Neuronal stem cell (in vitro differentiated cells): ENCODE measurements at regions not wholly inside any gene's neighbourhood (a gene's known extent, or its start where the extent isn't known, plus 50 kb on each side); places are given as distances from the start of the nearest gene placed in this dataset.
"Not testable (repeated sequence)": the region's sequence is repeated elsewhere in the genome, so short reads cannot be mapped to it uniquely, and the experiment has no call there.

Experiments used
- DNase-seq: peaks from one replicate; pipeline ENCODE4 v3.0.0-alpha.2; 2013; ENCODE audit warnings: low spot score
- H2AFZ ChIP-seq: one replicate; pipeline ENCODE4 v1.6.1; 2013; ENCODE audit warnings: mild to moderate bottlenecking, low read length, inconsistent platforms
- H2AK5ac ChIP-seq: 2 replicates; pipeline ENCODE4 v1.6.1; 2013; ENCODE audit warnings: low read depth, mild to moderate bottlenecking, inconsistent platforms, low read length, moderate library complexity, mixed read lengths
- H2BK120ac ChIP-seq: 2 replicates; pipeline ENCODE4 v1.6.1; 2013; ENCODE audit warnings: low read depth, mild to moderate bottlenecking, inconsistent platforms, low read length, moderate library complexity, mixed read lengths
- H2BK12ac ChIP-seq: one replicate; pipeline ENCODE4 v1.6.1; 2013; ENCODE audit warnings: low read length, inconsistent platforms
- H2BK15ac ChIP-seq: 2 replicates; pipeline ENCODE4 v1.6.1; 2013; ENCODE audit warnings: mild to moderate bottlenecking, low read length, inconsistent platforms, mixed read lengths
- H2BK5ac ChIP-seq: one replicate; pipeline ENCODE4 v1.6.1; 2013; ENCODE audit warnings: inconsistent platforms, mild to moderate bottlenecking, low read length, moderate library complexity
- H3K14ac ChIP-seq: one replicate; pipeline ENCODE4 v1.6.1; 2013; ENCODE audit warnings: low read length, inconsistent platforms
- H3K18ac ChIP-seq: 2 replicates; pipeline ENCODE4 v1.6.1; 2013; ENCODE audit warnings: low read length, inconsistent platforms
- H3K23ac ChIP-seq: 2 replicates; pipeline ENCODE4 v1.6.1; 2013; ENCODE audit warnings: low read depth, mild to moderate bottlenecking, mixed read lengths, low read length, inconsistent platforms; ENCODE audit not compliant: poor library complexity
- H3K27ac ChIP-seq: replicated peaks from 3 replicates; pipeline ENCODE4 v1.5.1; 2013; ENCODE audit warnings: low read length, inconsistent platforms
- H3K27me3 ChIP-seq, 3 experiments: 2 replicates each; pipeline ENCODE4 v1.6.1; 2013; ENCODE audit warnings: low read length in 3 of 3, mild to moderate bottlenecking in 2 of 3, inconsistent platforms in 1 of 3, low read depth in 1 of 3, mixed read lengths in 1 of 3, moderate library complexity in 1 of 3; ENCODE audit not compliant: control insufficient read depth in 3 of 3, insufficient read depth in 3 of 3
- H3K36me3 ChIP-seq, 2 donors: replicated peaks in 1 of 2; 2 replicates each; pipeline ENCODE4 v1.6.1; 2013; ENCODE audit warnings: low read length in 2 of 2; ENCODE audit not compliant: control insufficient read depth in 2 of 2, insufficient read depth in 2 of 2
- H3K4ac ChIP-seq: 2 replicates; pipeline ENCODE4 v1.6.1; 2013; ENCODE audit warnings: inconsistent platforms, mild to moderate bottlenecking, low read length, moderate library complexity
- H3K4me1 ChIP-seq, 2 donors: 1 replicate in 1 of 2; 2 replicates in 1 of 2; pipeline ENCODE4 v1.6.1; 2013; ENCODE audit warnings: low read length in 2 of 2, low read depth in 1 of 2; ENCODE audit not compliant: control insufficient read depth in 2 of 2, insufficient read depth in 1 of 2
- H3K4me2 ChIP-seq: one replicate; pipeline ENCODE4 v1.6.1; 2013; ENCODE audit warnings: mild to moderate bottlenecking, low read length, inconsistent platforms; ENCODE audit not compliant: insufficient read depth, poor library complexity, severe bottlenecking
- H3K4me3 ChIP-seq, 2 donors: 2 replicates each; pipeline ENCODE4 v1.5.1; 2013; ENCODE audit warnings: low read length in 2 of 2, mild to moderate bottlenecking in 2 of 2, inconsistent platforms in 1 of 2, moderate library complexity in 1 of 2
- H3K79me1 ChIP-seq: one replicate; pipeline ENCODE4 v1.6.1; 2013; ENCODE audit warnings: low read depth, mild to moderate bottlenecking, inconsistent platforms, low read length, moderate library complexity
- H3K9ac ChIP-seq: one replicate; pipeline ENCODE4 v1.6.1; 2013; ENCODE audit warnings: mild to moderate bottlenecking, low read depth, low read length, inconsistent platforms; ENCODE audit not compliant: poor library complexity
- H3K9me3 ChIP-seq, 2 donors: replicated peaks in 1 of 2; 2 replicates each; pipeline versions ENCODE3 to v1.6.1; 2013; ENCODE audit warnings: low read length in 2 of 2, mild to moderate bottlenecking in 2 of 2, inconsistent platforms in 1 of 2, low read depth in 1 of 2, mixed read lengths in 1 of 2, moderate library complexity in 1 of 2; ENCODE audit not compliant: control insufficient read depth in 2 of 2, insufficient read depth in 1 of 2
- H4K8ac ChIP-seq: one replicate; pipeline ENCODE4 v1.6.1; 2013; ENCODE audit warnings: low read depth, mild to moderate bottlenecking, inconsistent platforms, low read length, moderate library complexity
- H4K91ac ChIP-seq: one replicate; pipeline ENCODE4 v1.6.1; 2013; ENCODE audit warnings: low read length, low read depth, mild to moderate bottlenecking, inconsistent platforms; ENCODE audit not compliant: poor library complexity
- WGBS, 2 donors: extraction: QIAGEN DNeasy Blood & Tissue Kit; methylation state at CpG; one replicate each; pipeline ENCODE4 v1.1.7; 2013; ENCODE audit warnings: missing lambda C conversion rate in 2 of 2, mixed read lengths in 1 of 2; ENCODE audit not compliant: insufficient read length in 2 of 2, insufficient replicate concordance in 1 of 2; ENCODE audit errors: extremely low coverage in 2 of 2; 5-methylcytosine and 5-hydroxymethylcytosine counted together

DNA sequence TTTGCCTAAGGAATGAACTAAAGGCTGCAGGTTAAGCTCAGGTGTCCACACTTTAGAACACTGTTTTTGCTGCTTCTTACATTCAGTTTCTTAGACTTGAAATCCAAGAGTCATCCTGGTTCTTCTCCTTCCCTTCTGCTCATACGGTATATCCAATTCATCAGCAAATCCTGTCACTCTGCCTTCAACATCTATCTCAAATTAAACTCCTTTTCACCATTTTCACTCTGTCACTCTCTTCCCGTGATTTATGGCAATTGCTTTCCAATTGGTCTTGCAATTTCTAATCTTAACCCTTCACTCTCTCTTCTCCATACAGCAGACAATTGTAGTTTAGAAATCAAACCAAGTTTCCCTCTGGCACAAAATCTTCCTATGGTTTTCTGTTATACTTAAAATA, 182.9 kb downstream of the MRPS30 start:
- Histone ChIP-seq H3K4me3 (no peak overlapping the region), H3K23ac (no peak overlapping the region), H3K4me2 (no peak overlapping the region), H2BK15ac (no peak overlapping the region), H2AK5ac (no peak overlapping the region), H4K8ac (no peak overlapping the region), H3K4ac (no peak overlapping the region), H2BK5ac (no peak overlapping the region), H2BK120ac (no peak overlapping the region), H3K9me3 (peaks cover 0 to 11% of the 10 kb centered on the region in 2 donors), H3K36me3 (no peaks in the 10 kb centered on the region), H2AFZ (no peak overlapping the region), H3K27ac (no peak overlapping the region), H3K18ac (no peak overlapping the region), H3K9ac (no peak overlapping the region), H3K79me1 (no peaks in the 10 kb centered on the region), H3K27me3 (no peaks in the 10 kb centered on the region), H3K4me1 (no peaks in the 10 kb centered on the region), H3K14ac (no peak overlapping the region), H2BK12ac (no peak overlapping the region), H4K91ac (no peak overlapping the region)
- no peak for DNase-seq
- 100% methylated on average over 1 of the region's 2 CpGs; no CpG with 5 or more reads in 1 of the 2 donors for WGBS, 2 donors

DNA sequence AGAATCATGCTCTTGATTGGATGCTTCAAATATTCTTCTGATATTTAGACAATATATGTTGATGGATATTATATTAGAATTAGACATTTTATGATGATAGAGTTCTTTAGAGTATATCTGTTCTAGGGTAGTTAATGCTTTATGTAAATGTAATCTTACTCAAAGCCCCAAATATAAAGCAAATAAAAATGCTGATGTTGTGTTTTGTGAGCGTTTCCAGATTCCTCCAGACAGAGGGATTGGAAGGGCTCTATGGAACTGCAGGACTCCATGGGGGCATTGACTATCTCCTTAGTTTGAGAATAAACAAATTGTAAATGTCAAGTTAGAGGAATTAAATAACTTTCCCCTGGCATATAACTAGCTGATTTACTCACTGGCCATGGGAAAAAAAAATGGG, 184.5 kb downstream of the MRPS30 start:
- Histone ChIP-seq H3K36me3 (no peaks in the 10 kb centered on the region), H3K79me1 (no peaks in the 10 kb centered on the region), H2BK120ac (no peak overlapping the region), H3K4me2 (no peak overlapping the region), H3K27me3 (no peaks in the 10 kb centered on the region), H2BK5ac (no peak overlapping the region), H3K4me3 (no peak overlapping the region), H3K27ac (no peak overlapping the region), H2BK12ac (no peak overlapping the region), H4K8ac (no peak overlapping the region), H4K91ac (no peak overlapping the region), H3K9me3 (peaks cover 0 to 11% of the 10 kb centered on the region in 2 donors), H3K18ac (no peak overlapping the region), H2AK5ac (no peak overlapping the region), H3K23ac (no peak overlapping the region), H3K4me1 (peaks cover 0 to 2% of the 10 kb centered on the region in 2 donors), H3K9ac (no peak overlapping the region), H3K4ac (no peak overlapping the region), H3K14ac (no peak overlapping the region), H2BK15ac (no peak overlapping the region), H2AFZ (no peak overlapping the region)
- DNase-seq: no peak
- no CpG with 5 or more reads among the region's 1 CpG for WGBS, 2 donors

DNA sequence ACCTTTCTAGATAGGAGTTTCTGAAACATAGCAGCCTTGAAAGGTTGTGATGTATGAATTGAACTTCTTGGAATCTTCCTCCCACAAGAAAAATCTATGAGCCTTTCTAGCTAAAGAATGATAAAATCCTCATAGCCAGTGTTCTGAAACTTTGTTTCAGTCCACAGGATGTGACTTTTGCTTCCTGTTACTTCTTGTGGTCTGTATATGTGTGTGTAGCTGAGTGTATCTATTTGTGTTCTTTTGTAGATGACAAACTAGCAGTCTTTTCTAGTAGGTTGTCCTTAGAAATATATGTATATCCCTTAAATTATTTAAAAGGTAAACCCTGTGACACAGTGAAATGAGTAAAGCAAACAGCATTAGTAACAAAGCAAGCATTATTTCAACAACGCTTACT, 188.8 kb downstream of the MRPS30 start:
- Histone ChIP-seq H3K9ac (no peak overlapping the region), H3K4me2 (no peak overlapping the region), H2AFZ (peak overlapping the region; percentile 43), H3K9me3 (no peaks in the 10 kb centered on the region), H3K4ac (no peak overlapping the region), H4K91ac (no peak overlapping the region), H2AK5ac (no peak overlapping the region), H2BK15ac (no peak overlapping the region), H3K14ac (no peak overlapping the region), H3K27ac (no peak overlapping the region), H2BK12ac (no peak overlapping the region), H3K79me1 (no peaks in the 10 kb centered on the region), H4K8ac (no peak overlapping the region), H3K4me1 (peaks cover 0 to 2% of the 10 kb centered on the region in 2 donors), H3K23ac (no peak overlapping the region), H2BK120ac (no peak overlapping the region), H3K4me3 (no peak overlapping the region), H3K18ac (no peak overlapping the region), H3K27me3 (no peaks in the 10 kb centered on the region), H2BK5ac (no peak overlapping the region), H3K36me3 (no peaks in the 10 kb centered on the region)
- no CpG with 5 or more reads among the region's 1 CpG for WGBS, 2 donors
- no peak for DNase-seq

DNA sequence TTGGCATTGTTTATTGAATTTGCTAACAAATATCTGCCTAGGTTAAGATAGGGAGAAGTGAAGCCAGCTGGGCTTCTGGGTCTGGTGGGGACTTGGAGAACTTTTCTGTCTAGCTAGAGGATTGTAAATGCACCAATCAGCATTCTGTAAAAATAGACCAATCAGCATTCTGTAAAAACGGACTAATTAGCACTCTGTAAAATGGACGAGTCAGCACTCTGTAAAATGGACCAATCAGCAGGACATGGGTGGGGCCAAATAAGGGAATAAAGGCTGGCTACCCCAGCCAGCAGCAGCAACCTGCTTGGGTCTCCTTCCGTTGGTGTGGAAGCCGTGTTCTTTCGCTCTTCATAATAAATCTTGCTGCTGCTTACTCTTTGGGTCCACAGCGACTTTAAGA, 198.4 kb downstream of the MRPS30 start:
- H2BK12ac ChIP-seq, H3K18ac ChIP-seq: not testable (repeated sequence)
- WGBS, 2 donors: no CpG with 5 or more reads among the region's 6 CpGs

More for the DNA sequence above, 198.4 kb downstream of the MRPS30 start:
- not testable (repeated sequence) for H3K9me3 ChIP-seq, H2AFZ ChIP-seq, DNase-seq, H3K36me3 ChIP-seq, H2BK5ac ChIP-seq, H3K27me3 ChIP-seq, H3K4me3 ChIP-seq, H2BK15ac ChIP-seq, H3K4me2 ChIP-seq, H3K23ac ChIP-seq, H4K91ac ChIP-seq, H4K8ac ChIP-seq, H3K9ac ChIP-seq, H3K14ac ChIP-seq, H3K4me1 ChIP-seq, H3K27ac ChIP-seq, H3K79me1 ChIP-seq, H2BK120ac ChIP-seq, H2AK5ac ChIP-seq, H3K4ac ChIP-seq
